ENCODE measurements at regions not wholly inside any gene's neighbourhood (a gene's known extent, or its start where the extent isn't known, plus 50 kb on each side); places are given as distances from the start of the nearest gene placed in this dataset.
"Not testable (repeated sequence)": the region's sequence is repeated elsewhere in the genome, so short reads cannot be mapped to it uniquely, and the experiment has no call there.

- H3K4me3 ChIP-seq (ENCODE audit: control insufficient read depth, low read depth, low read length), result no peak overlapping the region
- no peak for DNase-seq (ENCODE audit: low read depth)
- TF ChIP-seq CTCF (conservative IDR thresholded peaks at IDR 0.05; ENCODE audit: control insufficient read depth, insufficient read depth, low read depth, low read length), result no peak
Measured at GRCh38 chr4:19187691-19188090, 1064.0 kb upstream of the SLIT2 start.

GRCh38 chr4:19187096-19187495 lies 1064.6 kb upstream of the SLIT2 start:
- no peak overlapping the region for H3K4me3 ChIP-seq (ENCODE audit: control insufficient read depth, low read depth, low read length)
- DNase-seq (ENCODE audit: low read depth), result no peak
- no peak for TF ChIP-seq CTCF (conservative IDR thresholded peaks at IDR 0.05; ENCODE audit: control insufficient read depth, insufficient read depth, low read depth, low read length)

- H3K4me3 ChIP-seq (ENCODE audit: control insufficient read depth, low read depth, low read length); DNase-seq (ENCODE audit: low read depth): not testable (repeated sequence)
Measured at GRCh38 chr4:19181631-19182030, 1070.1 kb upstream of the SLIT2 start.

- TF ChIP-seq CTCF (conservative IDR thresholded peaks at IDR 0.05; ENCODE audit: control insufficient read depth, insufficient read depth, low read depth, low read length), result no peak
- no peak overlapping the region for H3K4me3 ChIP-seq (ENCODE audit: control insufficient read depth, low read depth, low read length)
- no peak for DNase-seq (ENCODE audit: low read depth)
Measured at GRCh38 chr4:19178835-19179234, 1072.9 kb upstream of the SLIT2 start.

GRCh38 chr4:19177616-19178015 lies 1074.1 kb upstream of the SLIT2 start:
- peak; percentile 41 for DNase-seq (ENCODE audit: low read depth)
- no peak for TF ChIP-seq CTCF (conservative IDR thresholded peaks at IDR 0.05; ENCODE audit: control insufficient read depth, insufficient read depth, low read depth, low read length)
- no peak overlapping the region for H3K4me3 ChIP-seq (ENCODE audit: control insufficient read depth, low read depth, low read length)

GRCh38 chr4:19171832-19172231 lies 1079.9 kb upstream of the SLIT2 start:
- DNase-seq (ENCODE audit: low read depth), result no peak
- no peak overlapping the region for H3K4me3 ChIP-seq (ENCODE audit: control insufficient read depth, low read depth, low read length)
- TF ChIP-seq CTCF (conservative IDR thresholded peaks at IDR 0.05; ENCODE audit: control insufficient read depth, insufficient read depth, low read depth, low read length), result no peak

- no peak for DNase-seq (ENCODE audit: low read depth)
- TF ChIP-seq CTCF (conservative IDR thresholded peaks at IDR 0.05; ENCODE audit: control insufficient read depth, insufficient read depth, low read depth, low read length), result no peak
- H3K4me3 ChIP-seq (ENCODE audit: control insufficient read depth, low read depth, low read length), result no peak overlapping the region
Measured at GRCh38 chr4:19167311-19167710, 1084.4 kb upstream of the SLIT2 start.
